GM10266 (cell line): ENCODE measurements at regions not wholly inside any gene's neighbourhood (a gene's known extent, or its start where the extent isn't known, plus 50 kb on each side); places are given as distances from the start of the nearest gene placed in this dataset.

Experiments used
- DNase-seq: peaks from one replicate; pipeline ENCODE4 v3.0.0; 2012; ENCODE audit errors: extremely low spot score
- CTCF ChIP-seq: IDR thresholded peaks from 2 replicates; pipeline ENCODE4 v1.5.1; 2012; ENCODE audit warnings: mild to moderate bottlenecking, low read depth; ENCODE audit not compliant: control insufficient read depth, insufficient read depth; ENCODE audit errors: missing control alignments

GRCh38 chr7:106472741-106473140 is 188.0 kb upstream of the NAMPT start:
- no peak for TF ChIP-seq CTCF

GRCh38 chr7:106471686-106472440 is 187.1 kb upstream of the NAMPT start:
- DNase-seq = no peak
- no peak for TF ChIP-seq CTCF

More at GRCh38 chr7:106472741-106473140, 188.0 kb upstream of the NAMPT start:
- no peak for DNase-seq

GRCh38 chr7:106471021-106471420 is 186.2 kb upstream of the NAMPT start:
- no peak for DNase-seq

GRCh38 chr7:106466867-106467266 is 182.1 kb upstream of the NAMPT start:
- no peak for TF ChIP-seq CTCF
- no peak for DNase-seq

More at GRCh38 chr7:106471021-106471420, 186.2 kb upstream of the NAMPT start:
- TF ChIP-seq CTCF = no peak

- no peak for TF ChIP-seq CTCF
- no peak for DNase-seq
Measured at GRCh38 chr7:106465704-106466468, 181.1 kb upstream of the NAMPT start.

GRCh38 chr7:106464651-106465050 is 179.9 kb upstream of the NAMPT start:
- peak; percentile 19 for DNase-seq
- no peak for TF ChIP-seq CTCF
